NB4 (cell line): ENCODE measurements at regions not wholly inside any gene's neighbourhood (a gene's known extent, or its start where the extent isn't known, plus 50 kb on each side); places are given as distances from the start of the nearest gene placed in this dataset.

Experiments
- POLR2A ChIP-seq: IDR thresholded peaks from 2 replicates; pipeline ENCODE4 v1.6.1; 2011; ENCODE audit warnings: mild to moderate bottlenecking; ENCODE audit not compliant: insufficient read length; ENCODE audit errors: extremely low read depth
- TF ChIP-seq, protein P1 (sequence below): IDR thresholded peaks from one replicate; pipeline ENCODE4 v1.5.1; 2012; ENCODE audit warnings: low read depth, low read length

GRCh38 chr13:78802912-78803311 is 144.0 kb upstream of the OBI1 start:
- TF ChIP-seq, protein P1, sequence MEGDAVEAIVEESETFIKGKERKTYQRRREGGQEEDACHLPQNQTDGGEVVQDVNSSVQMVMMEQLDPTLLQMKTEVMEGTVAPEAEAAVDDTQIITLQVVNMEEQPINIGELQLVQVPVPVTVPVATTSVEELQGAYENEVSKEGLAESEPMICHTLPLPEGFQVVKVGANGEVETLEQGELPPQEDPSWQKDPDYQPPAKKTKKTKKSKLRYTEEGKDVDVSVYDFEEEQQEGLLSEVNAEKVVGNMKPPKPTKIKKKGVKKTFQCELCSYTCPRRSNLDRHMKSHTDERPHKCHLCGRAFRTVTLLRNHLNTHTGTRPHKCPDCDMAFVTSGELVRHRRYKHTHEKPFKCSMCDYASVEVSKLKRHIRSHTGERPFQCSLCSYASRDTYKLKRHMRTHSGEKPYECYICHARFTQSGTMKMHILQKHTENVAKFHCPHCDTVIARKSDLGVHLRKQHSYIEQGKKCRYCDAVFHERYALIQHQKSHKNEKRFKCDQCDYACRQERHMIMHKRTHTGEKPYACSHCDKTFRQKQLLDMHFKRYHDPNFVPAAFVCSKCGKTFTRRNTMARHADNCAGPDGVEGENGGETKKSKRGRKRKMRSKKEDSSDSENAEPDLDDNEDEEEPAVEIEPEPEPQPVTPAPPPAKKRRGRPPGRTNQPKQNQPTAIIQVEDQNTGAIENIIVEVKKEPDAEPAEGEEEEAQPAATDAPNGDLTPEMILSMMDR = no peak
- TF ChIP-seq POLR2A = no peak
